C4-2B (cell line): ENCODE measurements at regions not wholly inside any gene's neighbourhood (a gene's known extent, or its start where the extent isn't known, plus 50 kb on each side); places are given as distances from the start of the nearest gene placed in this dataset.

ENCODE experiments used
- ZFX ChIP-seq: fragments of 450-650 bp; IDR thresholded peaks from 2 replicates; pipeline ENCODE4 v1.6.1; 2017
- TF ChIP-seq, protein P1 (sequence below): fragments of 450-650 bp; conservative IDR thresholded peaks from 2 replicates; pipeline ENCODE4 v1.5.1; 2017; ENCODE audit warnings: mild to moderate bottlenecking

DNA sequence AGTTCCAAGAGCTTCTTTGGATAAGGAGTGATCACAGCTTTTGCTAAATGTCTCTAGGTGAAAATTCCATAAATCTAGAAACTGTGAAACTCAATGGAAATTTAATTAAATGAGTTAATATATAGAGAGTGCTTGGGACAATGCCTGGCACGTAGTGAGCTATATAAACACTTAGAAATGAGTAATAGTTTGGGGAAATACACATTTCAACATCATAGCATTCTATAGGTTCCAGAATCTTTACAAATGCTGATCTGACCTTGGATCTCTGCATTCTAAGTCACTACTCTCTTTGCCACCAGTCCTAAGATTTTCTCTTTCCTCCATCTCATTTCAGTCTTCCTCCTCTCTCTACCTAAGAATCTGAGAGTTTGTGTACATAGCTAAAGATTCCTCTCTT is 175.6 kb downstream of the SOX9 start:
- TF ChIP-seq ZFX = no peak
- TF ChIP-seq, protein P1, sequence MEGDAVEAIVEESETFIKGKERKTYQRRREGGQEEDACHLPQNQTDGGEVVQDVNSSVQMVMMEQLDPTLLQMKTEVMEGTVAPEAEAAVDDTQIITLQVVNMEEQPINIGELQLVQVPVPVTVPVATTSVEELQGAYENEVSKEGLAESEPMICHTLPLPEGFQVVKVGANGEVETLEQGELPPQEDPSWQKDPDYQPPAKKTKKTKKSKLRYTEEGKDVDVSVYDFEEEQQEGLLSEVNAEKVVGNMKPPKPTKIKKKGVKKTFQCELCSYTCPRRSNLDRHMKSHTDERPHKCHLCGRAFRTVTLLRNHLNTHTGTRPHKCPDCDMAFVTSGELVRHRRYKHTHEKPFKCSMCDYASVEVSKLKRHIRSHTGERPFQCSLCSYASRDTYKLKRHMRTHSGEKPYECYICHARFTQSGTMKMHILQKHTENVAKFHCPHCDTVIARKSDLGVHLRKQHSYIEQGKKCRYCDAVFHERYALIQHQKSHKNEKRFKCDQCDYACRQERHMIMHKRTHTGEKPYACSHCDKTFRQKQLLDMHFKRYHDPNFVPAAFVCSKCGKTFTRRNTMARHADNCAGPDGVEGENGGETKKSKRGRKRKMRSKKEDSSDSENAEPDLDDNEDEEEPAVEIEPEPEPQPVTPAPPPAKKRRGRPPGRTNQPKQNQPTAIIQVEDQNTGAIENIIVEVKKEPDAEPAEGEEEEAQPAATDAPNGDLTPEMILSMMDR = no peak
